ENCODE measurements at regions not wholly inside any gene's neighbourhood (a gene's known extent, or its start where the extent isn't known, plus 50 kb on each side); places are given as distances from the start of the nearest gene placed in this dataset.

DNA sequence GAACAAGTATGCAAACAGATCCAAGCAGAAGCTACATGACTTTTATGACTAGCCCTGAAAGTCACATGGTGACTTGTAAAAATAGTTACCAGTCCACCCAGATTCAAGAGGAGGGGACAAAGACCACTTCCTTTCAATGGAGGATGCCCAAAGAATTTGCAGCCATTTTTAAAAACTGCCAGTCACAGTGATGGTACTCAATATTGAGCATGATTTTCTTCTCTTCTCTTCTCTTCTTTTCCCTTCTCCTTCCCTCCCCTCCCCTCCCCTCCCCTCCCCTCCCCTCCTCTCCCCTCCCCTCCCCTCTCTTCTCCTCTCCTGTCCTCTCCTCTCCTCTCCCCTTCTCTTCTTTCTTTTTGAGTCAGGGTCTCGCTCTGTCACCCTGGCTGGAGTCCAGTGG lies 286.9 kb downstream of the PARP8 start (continued):
- TF ChIP-seq CTCF (IDR thresholded peaks at IDR 0.05; ENCODE audit: control extremely low read depth in 1 of 3, insufficient read depth in 1 of 3, low read depth in 1 of 3, low read length in 3 of 3) = no peak
- no peak for TF ChIP-seq SP1 (IDR thresholded peaks at IDR 0.05; ENCODE audit: low read depth, low read length)

Measured in H1 (cell line).